GM21423 (cell line): ENCODE measurements at regions not wholly inside any gene's neighbourhood (a gene's known extent, or its start where the extent isn't known, plus 50 kb on each side); places are given as distances from the start of the nearest gene placed in this dataset.

Experiments used
- ATAC-seq: cut with Tn5 transposase; IDR thresholded peaks from one replicate; pipeline ENCODE4 v1.9.1; 2021; ENCODE audit warnings: mild to moderate bottlenecking, moderate library complexity; ENCODE audit not compliant: unreplicated experiment

- no peak for ATAC-seq
Observed at GRCh38 chr5:107155707-107156106, 515.0 kb downstream of the EFNA5 start.

GRCh38 chr5:107154593-107154992 is 516.1 kb downstream of the EFNA5 start:
- ATAC-seq: no peak

- no peak for ATAC-seq
Observed at GRCh38 chr5:107153283-107153682, 517.5 kb downstream of the EFNA5 start.

DNA sequence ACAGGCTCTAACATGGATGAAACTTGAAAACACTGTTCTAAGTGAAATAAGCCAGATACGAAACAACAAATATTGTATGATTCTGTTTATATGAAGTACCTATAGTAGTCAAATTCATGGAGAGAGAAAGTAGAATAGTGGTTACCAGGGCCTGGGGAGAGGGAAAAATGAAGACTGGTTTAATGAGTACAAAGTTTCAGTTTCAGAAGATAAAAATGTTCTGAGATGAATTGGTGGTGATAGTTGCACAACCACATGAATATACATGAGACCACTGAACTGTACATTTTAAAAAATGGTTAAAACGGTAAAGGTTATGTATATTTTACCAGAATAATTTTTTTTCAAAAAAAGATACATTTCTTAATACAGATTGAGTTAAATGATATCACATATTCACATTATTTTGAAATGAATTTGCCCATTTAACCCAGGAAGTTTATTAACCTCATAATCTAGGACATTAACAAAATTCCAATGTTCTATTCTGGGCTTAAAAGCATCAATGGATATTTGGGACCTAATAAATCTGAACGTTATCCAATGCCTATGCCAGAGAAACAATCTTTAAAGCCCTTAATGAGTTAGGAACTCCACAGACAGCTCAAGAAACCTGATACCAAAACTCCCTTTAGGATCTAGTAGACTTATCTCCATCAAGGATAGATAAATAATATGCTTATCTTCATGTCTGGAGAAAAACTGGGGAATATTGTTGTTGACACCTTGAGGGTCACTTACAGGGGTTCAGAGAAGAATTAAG is 521.3 kb downstream of the EFNA5 start:
- peak; percentile 89 for ATAC-seq

- ATAC-seq: no peak
Observed at GRCh38 chr5:107147589-107147988, 523.1 kb downstream of the EFNA5 start.

- ATAC-seq: no peak
Observed at GRCh38 chr5:107146901-107147300, 523.8 kb downstream of the EFNA5 start.

- ATAC-seq: no peak
Observed at GRCh38 chr5:107135391-107135790, 535.3 kb downstream of the EFNA5 start.

DNA sequence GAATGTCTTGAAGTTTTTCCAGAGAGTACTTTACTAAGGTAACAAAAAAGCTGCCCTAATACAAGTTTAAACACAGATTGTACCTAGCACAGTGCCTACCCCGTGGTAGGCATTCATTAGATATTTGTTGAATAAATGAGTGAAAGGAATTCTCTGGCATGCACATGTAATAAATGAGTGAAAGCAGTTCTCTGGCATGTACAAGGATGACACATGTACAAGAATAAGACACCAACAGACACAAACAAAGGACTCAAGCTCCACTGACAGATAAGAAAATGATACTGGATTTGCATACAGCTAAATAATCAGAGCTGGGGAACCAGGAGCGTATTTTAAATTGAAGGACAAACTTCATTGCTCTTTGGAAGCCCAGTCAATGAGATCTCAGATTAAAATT is 535.8 kb downstream of the EFNA5 start:
- no peak for ATAC-seq

DNA sequence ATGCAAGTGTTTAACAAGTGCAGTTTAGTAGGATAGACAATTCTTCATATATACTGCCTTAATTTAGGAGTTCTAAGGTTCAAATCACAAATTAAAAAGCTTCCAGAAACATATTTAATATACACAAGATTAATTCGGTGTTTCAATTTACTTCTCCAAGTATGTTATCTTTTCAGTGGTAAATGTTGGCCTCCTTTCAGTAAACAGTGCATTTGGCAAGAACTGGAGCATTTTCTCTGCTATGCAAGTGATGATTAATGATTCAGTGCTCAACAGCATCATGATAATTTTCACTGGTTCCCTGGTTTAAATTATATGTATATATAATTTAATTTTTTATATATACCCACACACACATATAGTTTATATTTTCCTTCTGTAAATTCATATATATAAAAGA is 541.7 kb downstream of the EFNA5 start:
- ATAC-seq: no peak

DNA sequence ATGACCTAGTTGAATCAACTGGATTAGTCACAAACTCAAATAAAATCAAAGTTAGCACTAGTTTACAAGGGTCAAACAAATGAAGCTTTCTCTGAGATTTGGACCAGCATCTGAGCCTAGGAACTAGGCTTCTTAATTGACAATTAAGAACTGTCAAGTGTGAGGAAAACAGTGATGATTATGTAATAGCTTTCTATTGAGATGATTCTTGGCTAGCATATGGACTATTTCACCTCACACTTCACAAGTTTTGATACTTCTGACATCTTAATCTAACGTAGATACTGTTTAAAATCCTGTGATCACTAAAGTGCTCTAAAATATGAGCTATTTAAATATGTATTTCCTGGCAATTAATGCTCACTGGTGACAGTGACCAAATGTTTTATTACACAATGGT is 542.9 kb downstream of the EFNA5 start:
- ATAC-seq: no peak

DNA sequence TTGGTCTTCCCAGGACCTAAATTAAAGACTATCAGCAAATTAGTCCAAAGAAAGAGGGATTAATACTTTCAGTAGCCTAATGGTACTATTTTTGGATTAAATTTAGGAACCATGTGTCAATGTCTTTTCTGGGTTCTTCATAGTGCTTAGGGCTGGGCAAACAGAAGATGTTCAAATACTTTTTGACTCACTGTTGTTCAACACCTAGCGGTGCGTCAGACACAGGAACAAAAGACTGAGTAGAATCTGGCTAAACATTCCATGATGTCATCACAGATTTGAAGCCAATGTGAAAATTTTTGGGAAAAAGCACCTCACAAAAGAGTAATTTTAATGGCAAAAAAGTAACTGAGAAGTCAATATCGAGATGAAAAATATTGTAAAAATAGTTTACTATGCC is 544.4 kb downstream of the EFNA5 start:
- no peak for ATAC-seq

DNA sequence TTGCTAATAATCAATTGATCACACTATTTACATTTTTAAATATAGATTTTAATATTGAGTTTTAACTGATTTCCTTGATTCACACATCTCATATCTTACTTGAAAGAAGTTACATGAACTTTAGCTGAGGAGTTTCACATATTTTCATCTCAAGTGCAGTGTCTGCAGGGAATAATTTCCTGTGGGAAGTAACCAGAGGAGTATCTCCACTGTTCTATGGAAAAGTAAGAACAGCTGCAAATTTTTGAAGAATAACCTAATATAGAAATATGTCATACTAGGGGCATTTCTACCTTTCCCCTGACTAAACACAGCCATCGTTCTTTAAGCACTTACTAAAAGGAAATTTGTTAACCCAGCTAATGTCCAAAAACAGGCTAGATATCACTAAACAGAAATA is 546.4 kb downstream of the EFNA5 start:
- ATAC-seq: no peak

- ATAC-seq: no peak
Observed at GRCh38 chr5:107123014-107123413, 547.7 kb downstream of the EFNA5 start.

GRCh38 chr5:107121793-107122519 is 548.8 kb downstream of the EFNA5 start:
- ATAC-seq: no peak

DNA sequence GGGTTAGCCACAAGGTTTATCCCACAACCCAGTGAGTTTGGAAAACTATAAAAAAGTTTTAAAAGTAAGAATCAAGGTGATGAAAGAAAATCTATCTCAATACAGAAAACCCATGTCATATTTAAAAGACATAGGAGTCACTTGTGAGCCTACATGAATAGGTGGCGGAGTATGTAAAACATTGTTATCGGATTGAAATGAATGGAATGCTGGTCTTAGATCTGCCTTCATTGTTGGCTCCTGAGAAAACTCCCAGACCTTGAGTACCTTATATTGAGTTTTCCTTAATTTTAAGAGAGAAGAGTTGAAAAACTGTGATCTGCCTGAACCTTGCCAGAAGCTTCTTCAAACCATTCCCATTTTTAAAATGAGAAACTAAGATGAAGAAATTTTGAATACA is 551.1 kb downstream of the EFNA5 start:
- ATAC-seq: no peak

DNA sequence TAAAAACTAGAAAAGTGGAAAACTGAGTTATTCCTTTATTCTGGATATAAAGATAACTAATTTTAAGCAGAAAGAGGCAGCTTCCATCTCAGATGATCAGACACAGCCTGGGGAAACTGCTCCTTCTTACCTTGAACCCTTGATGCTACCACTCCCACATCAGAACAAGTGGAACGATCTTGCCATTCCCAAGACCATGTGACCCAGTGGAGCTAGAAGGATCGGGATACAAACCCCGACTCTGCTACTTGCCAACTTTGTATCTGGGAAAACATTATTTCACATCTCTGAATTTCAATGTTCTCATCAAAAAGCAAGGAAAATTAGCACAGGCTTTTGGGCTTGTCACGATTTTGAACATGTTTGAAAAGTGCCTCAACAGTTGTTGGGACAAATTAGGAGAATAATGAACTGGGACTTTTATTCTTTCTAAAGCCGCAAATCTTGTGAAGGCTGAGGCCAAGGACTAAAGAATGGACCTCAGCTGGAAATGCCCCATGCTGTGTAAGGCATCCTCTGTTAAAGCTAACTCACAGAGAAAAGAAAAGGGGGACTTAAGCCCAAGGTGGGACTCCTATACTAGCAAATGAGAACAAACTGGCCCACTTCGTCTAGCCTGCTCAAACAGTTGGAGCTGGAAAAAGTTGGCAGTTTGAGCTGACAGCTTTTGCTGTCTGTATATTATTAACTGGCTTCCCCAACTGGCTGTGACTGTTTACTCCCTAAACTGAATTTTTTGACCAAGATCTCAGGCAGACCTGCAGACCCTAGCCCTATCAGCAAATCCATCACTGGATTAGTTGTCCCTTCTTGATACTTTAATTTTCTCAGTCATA is 552.3 kb downstream of the EFNA5 start:
- ATAC-seq: no peak

- no peak for ATAC-seq
Observed at GRCh38 chr5:107112216-107112615, 558.5 kb downstream of the EFNA5 start.

DNA sequence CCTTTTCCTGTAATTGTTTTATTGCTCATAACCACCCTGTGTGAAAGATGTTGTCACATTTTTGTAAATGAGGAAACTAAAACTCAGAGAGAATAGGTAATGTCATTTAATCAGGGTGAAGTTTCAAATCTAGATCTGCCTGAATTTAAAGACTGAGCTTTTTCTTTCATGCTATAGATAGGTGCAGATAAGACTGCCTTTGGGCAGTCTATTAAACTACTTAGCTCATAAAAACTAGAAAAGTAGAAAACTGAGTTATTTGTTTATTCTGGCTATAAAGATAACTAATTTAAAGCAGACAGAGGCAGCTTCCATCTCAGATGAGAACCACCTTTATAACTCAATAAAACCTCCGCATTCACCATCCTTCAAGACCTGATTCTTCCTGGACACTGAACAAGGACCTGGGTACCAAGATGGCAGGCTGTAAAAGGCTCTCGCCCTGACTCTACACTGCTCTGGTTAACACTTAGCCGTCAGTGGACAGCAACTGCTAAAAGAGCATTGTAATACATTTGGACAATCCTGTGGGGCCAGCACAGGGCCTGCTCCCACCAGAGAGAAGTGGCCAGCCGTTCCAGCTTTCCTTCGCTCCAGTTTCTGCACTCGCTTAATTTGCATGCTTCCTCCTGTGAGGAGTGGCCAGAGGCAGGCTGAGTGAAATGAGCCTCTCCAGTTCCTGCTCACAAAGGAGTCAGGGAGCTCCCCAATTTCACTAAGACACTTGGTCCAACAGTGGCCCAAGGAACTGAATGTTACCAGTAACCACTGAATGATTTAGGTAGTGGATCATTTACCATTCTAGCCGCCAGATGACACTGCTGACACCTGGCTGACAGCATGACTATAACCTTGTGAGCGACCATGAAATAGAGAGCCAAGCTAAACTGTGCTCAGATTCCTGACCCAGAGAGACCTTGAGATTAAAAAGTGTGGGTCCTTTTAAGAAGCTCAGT is 566.4 kb downstream of the EFNA5 start:
- peak; percentile 80 for ATAC-seq

GRCh38 chr5:107103522-107103921 is 567.2 kb downstream of the EFNA5 start:
- ATAC-seq: no peak

- ATAC-seq: no peak
Observed at GRCh38 chr5:107100121-107100520, 570.6 kb downstream of the EFNA5 start.
